GM18520 (cell line): ENCODE measurements at regions not wholly inside any gene's neighbourhood (a gene's known extent, or its start where the extent isn't known, plus 50 kb on each side); places are given as distances from the start of the nearest gene placed in this dataset.
"Not testable (repeated sequence)": the region's sequence is repeated elsewhere in the genome, so short reads cannot be mapped to it uniquely, and the experiment has no call there.

ENCODE experiments used
- ATAC-seq: cut with Tn5 transposase; IDR thresholded peaks from one replicate; pipeline ENCODE4 v1.9.1; 2021; ENCODE audit not compliant: unreplicated experiment

- no peak for ATAC-seq
These were observed 1147.1 kb downstream of the STIM2 start for GRCh38 chr4:28007693-28008092.

GRCh38 chr4:28009541-28009940 is 1148.9 kb downstream of the STIM2 start:
- no peak for ATAC-seq

GRCh38 chr4:28010577-28011240 is 1150.1 kb downstream of the STIM2 start:
- ATAC-seq = no peak

- no peak for ATAC-seq
These were observed 1153.8 kb downstream of the STIM2 start for GRCh38 chr4:28014469-28014868.

GRCh38 chr4:28015996-28016395 is 1155.4 kb downstream of the STIM2 start:
- no peak for ATAC-seq

GRCh38 chr4:28038253-28038652 is 1177.6 kb downstream of the STIM2 start:
- not testable (repeated sequence) for ATAC-seq

GRCh38 chr4:28062562-28062961 is 1201.9 kb downstream of the STIM2 start:
- ATAC-seq = no peak

GRCh38 chr4:28073860-28074555 is 1213.4 kb downstream of the STIM2 start:
- no peak for ATAC-seq

- ATAC-seq = no peak
These were observed 1214.8 kb downstream of the STIM2 start for GRCh38 chr4:28075401-28075956.

GRCh38 chr4:28077203-28077602 is 1216.6 kb downstream of the STIM2 start:
- ATAC-seq = not testable (repeated sequence)

GRCh38 chr4:28082686-28083390 is 1222.2 kb downstream of the STIM2 start:
- no peak for ATAC-seq

GRCh38 chr4:28092610-28093009 is 1232.0 kb downstream of the STIM2 start:
- no peak for ATAC-seq

- ATAC-seq = no peak
These were observed 1232.4 kb downstream of the STIM2 start for GRCh38 chr4:28093071-28093470.

- no peak for ATAC-seq
These were observed 1240.9 kb downstream of the STIM2 start for GRCh38 chr4:28101583-28101982.

GRCh38 chr4:28105271-28105859 is 1244.7 kb downstream of the STIM2 start:
- no peak for ATAC-seq

- no peak for ATAC-seq
These were observed 1245.5 kb downstream of the STIM2 start for GRCh38 chr4:28106155-28106554.

GRCh38 chr4:28109801-28110200 is 1249.2 kb downstream of the STIM2 start:
- ATAC-seq = no peak

GRCh38 chr4:28112691-28113335 is 1252.2 kb downstream of the STIM2 start:
- not testable (repeated sequence) for ATAC-seq

- ATAC-seq = not testable (repeated sequence)
These were observed 1252.9 kb downstream of the STIM2 start for GRCh38 chr4:28113586-28113985.

GRCh38 chr4:28116526-28117083 is 1256.0 kb downstream of the STIM2 start:
- ATAC-seq = not testable (repeated sequence)
